ENCODE measurements at regions not wholly inside any gene's neighbourhood (a gene's known extent, or its start where the extent isn't known, plus 50 kb on each side); places are given as distances from the start of the nearest gene placed in this dataset.
"Not testable (repeated sequence)": the region's sequence is repeated elsewhere in the genome, so short reads cannot be mapped to it uniquely, and the experiment has no call there.

GRCh38 chr9:31321686-31322085 is 1062.8 kb upstream of the ACO1 start:
- Histone ChIP-seq H3K4me1 (ENCODE audit: control insufficient read depth in 1 of 2, extremely low read depth in 1 of 2, insufficient read depth in 2 of 2, low read length in 2 of 2) (peaks cover 20 to 24% of the 10 kb centered on the region in 2 experiments), H3K4me3 (ENCODE audit: control insufficient read depth in 1 of 2, extremely low read depth in 1 of 2, low read length in 1 of 2) (no peak overlapping the region), H3K9me3 (no peaks in the 10 kb centered on the region), H3K27ac (ENCODE audit: low read length) (no peak overlapping the region), H3K27me3 (replicated peaks in 1 of 2; ENCODE audit: control insufficient read depth in 2 of 2, extremely low read depth in 1 of 2, insufficient read depth in 2 of 2, low read length in 1 of 2) (no peaks in the 10 kb centered on the region), H3K36me3 (ENCODE audit: control insufficient read depth in 2 of 2, extremely low read depth in 1 of 2, insufficient read depth in 1 of 2, low read length in 1 of 2) (no peaks in the 10 kb centered on the region)
- CTCF ChIA-PET: no interaction called here
- no peaks in the 10 kb centered on the region for H3K27me3 Mint-ChIP-seq
- no peaks in the 10 kb centered on the region for H3K36me3 Mint-ChIP-seq
- H3K4me3 Mint-ChIP-seq: no peak overlapping the region
- 93% methylated on average over 3 of the region's 3 CpGs for WGBS (ENCODE audit: insufficient coverage)
- H3K27ac Mint-ChIP-seq: peak overlapping the region; percentile 53 to 94
- peaks cover 27 to 38% (median 35%) of the 10 kb centered on the region in 3 donors for H3K4me1 Mint-ChIP-seq
- POLR2A ChIA-PET: no interaction called here
- ATAC-seq (replicated peaks in 1 of 4) (no peak), DNase-seq (no peak)
- no peaks in the 10 kb centered on the region for H3K9me3 Mint-ChIP-seq

GRCh38 chr9:31323726-31324444 is 1060.6 kb upstream of the ACO1 start:
- ChIA-PET CTCF (interaction anchor here in 1 of 2 donors (0.6 kb wide), 1 partner anchor 51 kb away, joined by 3 read pairs; no protein-coding TSS in a partner anchor), POLR2A (no interaction called here)
- H3K4me1 ChIP-seq (ENCODE audit: control insufficient read depth in 1 of 2, extremely low read depth in 1 of 2, insufficient read depth in 2 of 2, low read length in 2 of 2): peaks cover 20 to 24% of the 10 kb centered on the region in 2 experiments
- H3K27me3 ChIP-seq (replicated peaks in 1 of 2; ENCODE audit: control insufficient read depth in 2 of 2, extremely low read depth in 1 of 2, insufficient read depth in 2 of 2, low read length in 1 of 2): no peaks in the 10 kb centered on the region
- peaks cover 0 to 6% (median 0%) of the 10 kb centered on the region in 3 donors for H3K9me3 Mint-ChIP-seq
- H3K27ac ChIP-seq (ENCODE audit: low read length): peak overlapping the region; percentile 55
- WGBS (ENCODE audit: insufficient coverage): 0% methylated on average over 1 of the region's 2 CpGs
- no peaks in the 10 kb centered on the region for H3K9me3 ChIP-seq
- H3K4me3 ChIP-seq (ENCODE audit: control insufficient read depth in 1 of 2, extremely low read depth in 1 of 2, low read length in 1 of 2): peak overlapping the region in 1 of 2 donors; percentile 41
- DNase-seq (peak in 9 of 35 experiments; percentile 4 to 54 (median 16)), ATAC-seq (replicated peaks in 1 of 4) (peak; percentile 75 to 85 (median 82))
- H3K36me3 Mint-ChIP-seq: no peaks in the 10 kb centered on the region
- no peaks in the 10 kb centered on the region for H3K36me3 ChIP-seq (ENCODE audit: control insufficient read depth in 2 of 2, extremely low read depth in 1 of 2, insufficient read depth in 1 of 2, low read length in 1 of 2)
- H3K27ac Mint-ChIP-seq: peak overlapping the region; percentile 94 to 97
- no peaks in the 10 kb centered on the region for H3K27me3 Mint-ChIP-seq
- peaks cover 32 to 40% (median 35%) of the 10 kb centered on the region in 3 donors for H3K4me1 Mint-ChIP-seq
- peak overlapping the region; percentile 1 to 50 (median 25) for H3K4me3 Mint-ChIP-seq

GRCh38 chr9:31325778-31326177 is 1058.7 kb upstream of the ACO1 start:
- Mint-ChIP-seq H3K27me3 (no peaks in the 10 kb centered on the region), H3K9me3 (peaks cover 0 to 6% (median 0%) of the 10 kb centered on the region in 3 donors), H3K27ac (peak overlapping the region; percentile 85 to 89), H3K36me3 (no peaks in the 10 kb centered on the region), H3K4me1 (peaks cover 32 to 39% (median 35%) of the 10 kb centered on the region in 3 donors), H3K4me3 (no peak overlapping the region)
- no peaks in the 10 kb centered on the region for H3K27me3 ChIP-seq (replicated peaks in 1 of 2; ENCODE audit: control insufficient read depth in 2 of 2, extremely low read depth in 1 of 2, insufficient read depth in 2 of 2, low read length in 1 of 2)
- ATAC-seq (replicated peaks in 1 of 4) (no peak), DNase-seq (no peak)
- H3K36me3 ChIP-seq (ENCODE audit: control insufficient read depth in 2 of 2, extremely low read depth in 1 of 2, insufficient read depth in 1 of 2, low read length in 1 of 2): no peaks in the 10 kb centered on the region
- peaks cover 20 to 24% of the 10 kb centered on the region in 2 experiments for H3K4me1 ChIP-seq (ENCODE audit: control insufficient read depth in 1 of 2, extremely low read depth in 1 of 2, insufficient read depth in 2 of 2, low read length in 2 of 2)
- CTCF ChIA-PET: no interaction called here
- no peak overlapping the region for H3K4me3 ChIP-seq (ENCODE audit: control insufficient read depth in 1 of 2, extremely low read depth in 1 of 2, low read length in 1 of 2)
- POLR2A ChIA-PET: no interaction called here
- H3K27ac ChIP-seq (ENCODE audit: low read length): no peak overlapping the region
- WGBS (ENCODE audit: insufficient coverage): 93% methylated on average over 6 of the region's 6 CpGs
- no peaks in the 10 kb centered on the region for H3K9me3 ChIP-seq

- POLR2A ChIA-PET; DNase-seq; H3K9me3 Mint-ChIP-seq; ATAC-seq (replicated peaks in 1 of 4); H3K27me3 ChIP-seq (replicated peaks in 1 of 2; ENCODE audit: control insufficient read depth in 2 of 2, extremely low read depth in 1 of 2, insufficient read depth in 2 of 2, low read length in 1 of 2); CTCF ChIA-PET; H3K4me3 Mint-ChIP-seq; H3K9me3 ChIP-seq; H3K27ac ChIP-seq (ENCODE audit: low read length); H3K36me3 ChIP-seq (ENCODE audit: control insufficient read depth in 2 of 2, extremely low read depth in 1 of 2, insufficient read depth in 1 of 2, low read length in 1 of 2); H3K4me3 ChIP-seq (ENCODE audit: control insufficient read depth in 1 of 2, extremely low read depth in 1 of 2, low read length in 1 of 2); H3K27me3 Mint-ChIP-seq; H3K36me3 Mint-ChIP-seq: not testable (repeated sequence)
- 91% methylated on average over 11 of the region's 12 CpGs for WGBS (ENCODE audit: insufficient coverage)
- Mint-ChIP-seq H3K4me1 (peaks cover 31 to 36% (median 34%) of the 10 kb centered on the region in 3 donors), H3K27ac (peak overlapping the region; percentile 17 to 77)
- H3K4me1 ChIP-seq (ENCODE audit: control insufficient read depth in 1 of 2, extremely low read depth in 1 of 2, insufficient read depth in 2 of 2, low read length in 2 of 2): peaks cover 16 to 24% of the 10 kb centered on the region in 2 experiments
These were observed 1057.6 kb upstream of the ACO1 start for GRCh38 chr9:31326883-31327282.

- DNase-seq: no peak
- ATAC-seq (replicated peaks in 1 of 4): peak in 2 of 4 experiments; percentile 13 to 17
- no peaks in the 10 kb centered on the region for H3K27me3 Mint-ChIP-seq
- H3K9me3 ChIP-seq: no peaks in the 10 kb centered on the region
- ChIA-PET CTCF (no interaction called here), POLR2A (interaction anchor here in 1 of 2 donors (0.7 kb wide), 1 partner anchor 8 kb away, joined by 4 read pairs; no protein-coding TSS in a partner anchor)
- H3K9me3 Mint-ChIP-seq: peaks cover 2 to 4% (median 4%) of the 10 kb centered on the region in 3 donors
- no peaks in the 10 kb centered on the region for H3K36me3 ChIP-seq (ENCODE audit: control insufficient read depth in 2 of 2, extremely low read depth in 1 of 2, insufficient read depth in 1 of 2, low read length in 1 of 2)
- peak overlapping the region; percentile 40 for H3K27ac ChIP-seq (ENCODE audit: low read length)
- H3K36me3 Mint-ChIP-seq: peaks cover 3% of the 10 kb centered on the region
- no peak overlapping the region for H3K4me3 ChIP-seq (ENCODE audit: control insufficient read depth in 1 of 2, extremely low read depth in 1 of 2, low read length in 1 of 2)
- H3K27ac Mint-ChIP-seq: no peak overlapping the region
- peaks cover 16 to 18% of the 10 kb centered on the region in 2 experiments for H3K4me1 ChIP-seq (ENCODE audit: control insufficient read depth in 1 of 2, extremely low read depth in 1 of 2, insufficient read depth in 2 of 2, low read length in 2 of 2)
- 69% methylated on average over 4 of the region's 6 CpGs for WGBS (ENCODE audit: insufficient coverage)
- H3K27me3 ChIP-seq (replicated peaks in 1 of 2; ENCODE audit: control insufficient read depth in 2 of 2, extremely low read depth in 1 of 2, insufficient read depth in 2 of 2, low read length in 1 of 2): no peaks in the 10 kb centered on the region
- H3K4me3 Mint-ChIP-seq: peak overlapping the region in 1 of 3 donors; percentile 49
- H3K4me1 Mint-ChIP-seq: peaks cover 25 to 33% (median 28%) of the 10 kb centered on the region in 3 donors
These were observed 1049.5 kb upstream of the ACO1 start for GRCh38 chr9:31334837-31335528.

GRCh38 chr9:31335529-31336234 is 1048.8 kb upstream of the ACO1 start:
- Mint-ChIP-seq H3K9me3 (peaks cover 2 to 4% (median 4%) of the 10 kb centered on the region in 3 donors), H3K27ac (no peak overlapping the region), H3K4me3 (peak overlapping the region in 2 of 3 donors; percentile 25 to 49), H3K27me3 (no peaks in the 10 kb centered on the region), H3K36me3 (peaks cover 3% of the 10 kb centered on the region), H3K4me1 (peaks cover 25 to 33% (median 28%) of the 10 kb centered on the region in 3 donors)
- H3K9me3 ChIP-seq: no peaks in the 10 kb centered on the region
- 100% methylated on average over 1 of the region's 4 CpGs for WGBS (ENCODE audit: insufficient coverage)
- H3K27ac ChIP-seq (ENCODE audit: low read length): peak overlapping the region; percentile 40
- no peaks in the 10 kb centered on the region for H3K27me3 ChIP-seq (replicated peaks in 1 of 2; ENCODE audit: control insufficient read depth in 2 of 2, extremely low read depth in 1 of 2, insufficient read depth in 2 of 2, low read length in 1 of 2)
- H3K4me1 ChIP-seq (ENCODE audit: control insufficient read depth in 1 of 2, extremely low read depth in 1 of 2, insufficient read depth in 2 of 2, low read length in 2 of 2): peaks cover 16 to 18% of the 10 kb centered on the region in 2 experiments
- H3K4me3 ChIP-seq (ENCODE audit: control insufficient read depth in 1 of 2, extremely low read depth in 1 of 2, low read length in 1 of 2): no peak overlapping the region
- no peaks in the 10 kb centered on the region for H3K36me3 ChIP-seq (ENCODE audit: control insufficient read depth in 2 of 2, extremely low read depth in 1 of 2, insufficient read depth in 1 of 2, low read length in 1 of 2)
- ATAC-seq (replicated peaks in 1 of 4) (peak; percentile 31 to 78 (median 62)), DNase-seq (peak in 3 of 35 experiments; percentile 14 to 56 (median 23))
- POLR2A ChIA-PET: no interaction called here
- CTCF ChIA-PET: no interaction called here

All from T-cell (primary cell).